ENCODE measurements at regions not wholly inside any gene's neighbourhood (a gene's known extent, or its start where the extent isn't known, plus 50 kb on each side); places are given as distances from the start of the nearest gene placed in this dataset.

DNA sequence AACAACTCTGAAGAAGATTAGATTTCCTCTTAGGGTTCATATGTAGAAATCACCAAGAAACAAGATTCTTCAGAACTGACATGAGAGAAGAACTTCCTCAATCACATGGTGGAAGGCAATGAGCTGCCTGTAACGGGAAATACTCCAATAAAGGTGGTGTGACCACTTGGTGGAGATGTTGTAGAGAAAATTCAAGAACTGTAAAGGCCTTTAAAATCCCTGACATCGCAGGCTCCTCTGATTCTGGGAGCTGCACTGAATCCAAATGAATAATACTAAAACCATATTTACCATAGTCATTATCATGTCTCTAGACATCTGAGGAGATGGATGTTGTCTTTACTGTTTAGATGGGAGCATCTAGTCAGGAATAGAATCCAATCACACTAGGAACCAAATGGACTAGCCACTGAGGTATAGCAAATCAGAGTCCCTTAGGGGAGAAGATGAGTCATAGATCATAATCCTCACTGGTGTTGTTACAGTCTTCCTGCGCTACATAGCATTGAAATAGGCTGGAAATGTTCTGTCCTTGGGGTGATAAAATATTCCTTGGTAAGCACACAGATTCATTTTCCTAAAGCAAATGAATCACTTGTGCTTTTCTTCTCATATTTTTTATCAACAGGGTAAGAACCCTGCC is 321.6 kb upstream of the TENM4 start:
- no peak for DNase-seq

DNA sequence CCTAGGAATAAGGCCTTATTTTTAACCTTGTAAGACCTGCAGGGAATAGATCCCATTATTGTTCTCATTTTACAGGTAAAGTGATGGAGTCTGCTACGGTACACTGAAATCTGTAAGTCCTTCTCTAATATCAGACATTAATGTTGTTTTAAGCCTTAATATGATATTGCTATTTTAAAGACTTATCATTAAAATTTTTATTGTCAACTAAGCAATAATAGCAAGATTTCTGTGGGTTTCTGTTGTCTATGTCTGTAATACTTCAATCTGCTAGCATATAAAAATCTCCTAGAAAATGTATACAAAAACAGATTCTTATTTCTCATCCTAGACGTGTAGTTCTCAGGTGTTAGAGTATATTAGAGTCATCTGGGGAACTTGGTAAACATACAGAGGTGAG is 317.5 kb upstream of the TENM4 start:
- no peak for DNase-seq

DNA sequence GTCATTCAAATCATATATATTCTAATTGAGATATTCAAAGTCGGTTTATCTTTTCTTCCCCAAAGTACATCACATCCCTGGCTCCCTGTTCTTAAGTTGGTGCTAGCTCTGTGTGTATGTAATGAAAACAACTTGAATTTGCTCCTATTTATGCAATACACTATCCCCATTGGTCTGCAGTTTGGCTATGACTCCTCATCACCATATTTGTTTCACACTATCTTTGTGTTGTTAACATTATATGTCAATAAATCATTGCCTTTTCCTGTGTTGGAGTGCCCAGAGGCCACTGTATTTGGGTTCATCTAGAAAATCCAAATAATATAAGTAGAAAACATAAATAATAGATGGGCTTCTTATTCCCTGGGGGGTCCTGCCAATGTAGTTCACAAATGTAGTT is 306.6 kb upstream of the TENM4 start:
- no peak for DNase-seq

DNA sequence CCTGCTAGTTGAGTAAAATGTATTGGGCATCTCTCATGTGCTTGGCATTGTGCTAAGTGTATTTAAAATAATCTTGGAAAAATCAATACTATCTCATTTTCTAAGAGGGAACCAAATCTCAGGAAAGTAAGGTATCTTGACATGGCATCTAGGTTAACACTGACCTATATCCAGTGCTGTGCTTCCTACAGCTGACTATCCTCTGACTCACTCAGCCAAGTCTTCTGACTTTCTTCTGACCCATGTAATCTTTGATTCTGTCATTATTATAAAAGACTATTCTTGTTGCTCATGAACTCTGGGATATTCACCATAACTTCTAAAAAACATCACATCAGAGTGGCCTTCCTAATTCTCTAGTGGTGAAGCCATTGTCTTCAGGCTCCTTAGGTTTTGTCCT is 304.1 kb upstream of the TENM4 start:
- DNase-seq = no peak

DNA sequence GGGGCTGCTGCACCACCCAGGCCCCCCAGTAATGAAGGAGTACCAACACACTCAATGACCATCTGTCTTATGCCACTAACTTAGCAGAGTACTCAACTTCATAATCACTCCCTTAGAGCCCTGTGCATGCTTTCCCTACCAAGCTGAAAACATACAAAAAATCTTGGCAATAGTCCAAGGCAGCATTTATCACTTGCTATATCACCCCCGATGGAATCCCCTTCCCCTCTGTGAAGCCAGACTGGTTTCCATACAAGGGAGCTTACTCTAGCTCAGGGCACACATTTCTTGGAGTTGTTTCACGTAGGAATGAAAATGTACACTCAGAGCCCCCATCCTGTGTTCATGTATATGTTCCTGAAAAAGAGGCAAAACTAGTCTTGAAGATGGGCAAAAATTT is 301.3 kb upstream of the TENM4 start:
- no peak for DNase-seq

DNA sequence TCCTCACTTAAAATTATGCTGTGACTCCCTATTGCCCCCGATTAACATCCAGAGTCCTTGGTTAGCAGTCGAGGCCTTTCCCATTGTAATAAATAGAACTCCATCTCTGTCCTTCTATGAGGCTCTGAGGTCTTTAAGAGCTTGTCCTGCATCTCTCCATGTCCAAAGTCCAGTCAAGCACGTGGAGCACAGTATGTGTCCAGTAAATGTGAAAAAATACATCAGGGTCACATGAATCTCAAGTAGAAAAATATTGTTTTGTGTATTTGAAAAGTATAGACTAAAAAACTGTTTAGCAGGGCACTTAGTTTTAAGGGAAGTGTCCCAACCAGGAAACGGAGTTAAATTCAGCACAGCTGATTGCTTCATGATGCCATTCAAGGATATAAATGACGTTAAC is 298.8 kb upstream of the TENM4 start:
- DNase-seq = no peak

DNA sequence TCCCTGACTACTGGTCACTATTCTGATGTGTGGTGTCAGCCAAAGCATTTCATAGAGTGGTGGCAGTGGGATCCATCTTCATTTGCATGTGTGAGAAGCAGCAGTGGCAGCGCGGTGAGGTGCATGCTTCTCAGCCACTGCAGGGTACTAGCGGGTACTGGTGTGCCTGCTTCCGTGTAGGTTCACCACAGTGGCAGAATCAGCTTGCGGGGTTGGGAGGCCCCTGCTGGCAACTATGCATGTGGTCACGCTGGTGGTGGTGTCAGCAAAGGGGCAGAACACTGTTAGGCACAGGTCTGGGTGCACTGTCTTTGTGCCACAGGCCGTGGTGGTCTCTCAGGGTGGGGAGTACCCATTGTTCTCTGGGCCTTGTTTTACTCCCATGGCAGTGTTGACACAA is 286.4 kb upstream of the TENM4 start:
- DNase-seq = no peak

DNA sequence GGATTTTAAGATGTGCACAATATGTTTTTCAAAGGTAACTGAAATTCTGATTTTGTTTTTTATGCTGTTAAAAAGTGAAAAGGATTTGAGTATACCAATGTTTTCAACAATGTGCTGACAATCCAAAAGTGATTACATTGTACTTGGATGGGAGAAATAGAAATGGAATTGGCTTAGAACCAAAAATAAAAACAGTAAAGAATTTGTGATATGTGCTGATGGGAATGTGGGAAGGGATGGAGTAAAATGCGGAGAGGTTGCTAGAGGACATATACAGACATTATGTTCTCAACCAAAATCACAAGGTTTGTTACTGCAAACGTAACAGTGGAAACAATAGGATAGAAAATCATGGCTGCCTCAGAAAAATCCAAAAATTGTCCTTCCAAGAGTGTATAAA is 279.3 kb upstream of the TENM4 start:
- DNase-seq = no peak

DNA sequence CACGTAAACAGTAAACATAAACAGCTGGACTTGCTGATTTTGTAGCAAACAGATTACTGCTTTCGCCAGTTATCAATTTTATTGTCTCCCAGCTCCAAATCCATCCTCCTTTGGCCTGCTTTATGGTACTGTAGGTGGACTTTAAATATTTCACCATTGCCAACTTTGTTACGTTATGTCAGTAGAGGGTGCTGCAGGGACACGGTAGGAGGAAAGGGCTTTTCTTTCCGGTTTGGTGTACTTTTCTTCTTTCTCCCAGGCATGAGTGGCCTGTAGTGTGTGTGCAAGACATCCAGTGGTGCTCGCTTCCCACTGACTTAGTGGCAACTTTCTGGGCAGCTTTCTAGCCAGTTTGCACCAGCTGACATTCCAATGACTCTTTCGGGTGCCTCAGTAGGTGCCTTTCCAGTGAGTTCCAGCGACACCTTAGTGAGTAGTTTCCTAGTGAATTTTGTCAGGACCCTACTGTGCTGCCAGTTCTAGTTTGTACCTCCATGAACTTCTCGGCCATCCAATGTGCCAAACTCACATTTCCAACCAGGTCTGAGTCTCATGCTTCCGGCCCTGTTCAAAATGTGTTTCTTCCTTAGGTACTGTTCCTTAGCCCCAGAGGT is 267.6 kb upstream of the TENM4 start:
- no peak for DNase-seq

DNA sequence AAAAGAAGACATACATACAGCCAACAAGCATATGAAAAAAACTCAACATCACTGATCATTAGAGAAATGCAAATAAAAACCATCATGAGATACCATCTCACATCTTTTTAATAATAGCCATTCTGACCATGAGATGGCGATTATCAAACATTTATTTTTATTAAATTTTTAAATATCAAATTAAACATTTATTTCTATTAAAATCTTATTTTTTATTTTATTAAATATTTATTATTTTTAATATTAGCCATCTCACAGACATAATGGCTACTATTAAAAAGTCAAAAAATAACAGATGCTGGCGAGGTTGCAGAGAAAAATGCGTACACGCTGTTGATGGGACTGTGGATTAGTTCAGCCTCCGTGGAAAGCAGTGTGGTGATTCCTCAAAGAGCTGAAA is 264.8 kb upstream of the TENM4 start:
- DNase-seq = no peak

DNA sequence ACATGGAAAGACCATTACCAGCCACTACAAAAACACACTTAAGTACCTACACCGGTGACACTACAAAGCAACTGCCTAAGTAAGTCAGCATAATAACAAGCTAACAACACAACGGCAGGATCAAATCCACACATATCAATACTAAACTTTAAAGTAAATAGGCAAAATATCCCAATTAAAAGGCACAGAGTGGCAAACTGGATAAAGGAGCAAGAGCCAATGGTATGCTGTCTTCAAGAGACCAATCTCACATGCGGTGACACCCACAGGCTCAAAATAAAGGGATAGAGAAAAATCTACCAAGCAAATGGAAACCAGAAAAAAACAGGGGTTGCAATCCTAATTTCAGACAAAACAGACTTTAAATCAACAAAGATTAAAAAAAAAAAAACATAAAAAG is 261.5 kb upstream of the TENM4 start:
- no peak for DNase-seq

DNA sequence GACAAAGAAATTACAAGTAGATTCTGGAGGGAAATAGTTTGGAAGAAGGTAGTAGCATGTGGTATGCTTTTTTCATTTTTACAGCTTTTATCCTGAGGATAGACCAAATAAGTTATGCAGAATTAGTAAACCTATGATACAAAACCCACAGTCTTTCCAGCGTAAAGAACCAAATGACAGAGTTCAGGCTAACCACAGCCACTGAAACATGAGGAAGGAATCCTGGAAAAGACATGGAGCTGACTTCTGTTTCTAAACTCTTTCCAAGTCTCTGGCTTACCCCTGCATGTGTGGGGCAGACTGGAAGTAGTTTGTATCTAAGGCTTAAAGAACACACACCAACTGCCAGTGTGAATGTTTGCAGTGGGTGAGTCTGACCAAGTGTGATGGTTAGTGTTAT is 258.4 kb upstream of the TENM4 start:
- DNase-seq = no peak

DNA sequence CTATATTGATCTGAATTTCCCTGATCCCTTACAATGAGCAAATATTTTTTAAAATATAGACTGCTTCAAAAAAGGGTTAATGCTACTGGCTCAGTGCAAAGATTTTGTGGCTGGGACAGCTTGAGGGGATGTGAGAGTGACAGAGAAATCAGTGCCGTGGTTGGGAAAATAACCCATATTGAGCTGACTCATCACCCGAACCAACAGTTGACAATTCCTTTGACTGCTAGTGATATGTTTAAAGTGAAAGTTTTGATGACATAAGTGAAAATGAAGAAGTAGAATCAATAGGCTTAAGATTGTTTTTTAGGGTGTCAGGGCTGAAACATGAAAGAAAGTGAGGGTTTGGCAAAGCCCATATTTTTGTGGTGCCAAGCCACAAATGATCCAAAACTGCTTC is 257.1 kb upstream of the TENM4 start:
- DNase-seq = no peak

DNA sequence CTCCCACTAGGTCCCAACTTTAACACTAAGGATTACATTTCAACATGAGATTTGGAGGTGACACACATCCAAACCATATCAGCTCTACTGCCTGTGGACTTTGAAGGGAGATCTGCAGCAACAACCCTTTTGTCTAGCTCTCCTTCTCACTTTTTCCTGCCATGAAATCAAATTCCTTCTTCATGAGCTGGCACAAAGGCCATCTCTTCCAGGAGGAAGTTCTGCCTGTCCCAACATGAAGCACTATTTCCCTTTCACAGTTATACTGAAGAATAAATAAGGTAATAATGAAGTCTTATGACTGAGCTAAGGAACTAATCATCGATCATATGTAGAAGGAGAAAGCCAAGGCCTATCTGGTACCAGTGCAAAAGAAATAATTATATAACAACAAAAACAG is 253.5 kb upstream of the TENM4 start:
- no peak for DNase-seq

DNA sequence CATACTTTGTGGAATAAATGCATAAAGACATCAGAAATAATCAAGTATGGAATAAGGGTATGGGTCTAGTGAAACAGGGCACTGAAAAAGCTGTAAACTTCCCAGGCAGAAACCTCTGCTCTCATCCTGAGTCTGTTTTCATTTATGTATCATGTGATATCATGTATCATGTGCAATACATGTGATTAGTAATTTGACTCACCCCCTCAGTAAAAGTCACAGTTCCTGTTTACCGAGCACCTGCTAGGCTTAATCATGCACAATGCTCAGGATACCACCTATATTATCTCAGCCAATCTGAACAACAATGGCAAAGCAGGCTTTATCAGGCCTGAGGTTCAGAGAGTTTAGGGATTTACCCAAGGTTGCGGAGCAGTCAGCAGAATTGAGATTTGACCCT is 250.6 kb upstream of the TENM4 start:
- DNase-seq = no peak

DNA sequence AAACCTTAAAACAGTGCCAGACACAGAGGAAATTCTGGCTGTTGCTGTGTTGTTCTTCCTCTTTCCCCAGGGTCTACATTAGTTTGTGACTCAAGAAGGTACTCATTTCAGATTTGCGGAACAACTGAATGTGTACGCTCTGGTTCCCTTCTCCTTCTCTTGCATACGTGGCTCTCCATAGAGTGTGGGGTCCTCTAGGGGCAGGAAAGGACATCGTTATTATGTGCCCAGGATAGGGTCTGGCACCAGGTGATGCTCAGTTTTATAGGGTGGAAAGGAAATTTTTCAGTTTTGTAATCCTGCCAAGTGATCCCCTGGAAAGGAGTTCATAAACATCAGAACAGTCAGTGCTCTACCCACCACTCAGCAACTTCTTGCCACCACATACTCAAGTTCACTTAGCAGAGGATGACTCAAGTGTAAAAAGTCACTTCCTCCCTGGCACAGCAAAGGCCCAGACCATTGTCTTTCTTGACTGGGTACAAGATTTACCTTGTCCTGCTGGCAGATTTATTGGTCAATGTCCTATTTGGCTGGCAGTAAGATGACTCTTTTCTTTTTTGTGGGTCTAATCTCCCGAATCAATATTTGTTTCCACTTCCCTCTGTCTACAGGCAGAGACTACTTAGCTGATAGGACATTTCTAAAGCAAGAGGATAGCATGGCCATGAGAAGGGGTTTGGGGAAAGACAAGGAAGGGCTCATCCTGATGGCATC is 246.0 kb upstream of the TENM4 start:
- no peak for DNase-seq

DNA sequence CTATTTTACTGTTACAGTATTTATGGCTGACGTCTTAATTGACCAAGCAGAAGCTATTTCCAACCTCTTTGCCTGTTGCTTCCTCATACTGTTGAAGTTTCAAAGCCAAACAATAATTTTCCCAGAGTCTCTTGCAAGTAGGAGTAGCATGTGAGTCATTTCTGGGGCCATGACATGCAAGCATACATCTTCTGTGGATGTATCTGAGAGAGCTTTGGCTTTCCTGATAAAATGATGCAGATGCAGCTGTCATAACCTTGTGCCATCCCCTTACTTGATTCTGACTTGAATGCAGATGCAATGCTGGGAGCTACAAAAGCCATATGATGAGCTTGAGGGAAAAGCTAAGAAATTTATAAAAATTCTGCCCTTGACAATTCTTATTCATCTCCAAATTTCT is 243.1 kb upstream of the TENM4 start:
- no peak for DNase-seq

DNA sequence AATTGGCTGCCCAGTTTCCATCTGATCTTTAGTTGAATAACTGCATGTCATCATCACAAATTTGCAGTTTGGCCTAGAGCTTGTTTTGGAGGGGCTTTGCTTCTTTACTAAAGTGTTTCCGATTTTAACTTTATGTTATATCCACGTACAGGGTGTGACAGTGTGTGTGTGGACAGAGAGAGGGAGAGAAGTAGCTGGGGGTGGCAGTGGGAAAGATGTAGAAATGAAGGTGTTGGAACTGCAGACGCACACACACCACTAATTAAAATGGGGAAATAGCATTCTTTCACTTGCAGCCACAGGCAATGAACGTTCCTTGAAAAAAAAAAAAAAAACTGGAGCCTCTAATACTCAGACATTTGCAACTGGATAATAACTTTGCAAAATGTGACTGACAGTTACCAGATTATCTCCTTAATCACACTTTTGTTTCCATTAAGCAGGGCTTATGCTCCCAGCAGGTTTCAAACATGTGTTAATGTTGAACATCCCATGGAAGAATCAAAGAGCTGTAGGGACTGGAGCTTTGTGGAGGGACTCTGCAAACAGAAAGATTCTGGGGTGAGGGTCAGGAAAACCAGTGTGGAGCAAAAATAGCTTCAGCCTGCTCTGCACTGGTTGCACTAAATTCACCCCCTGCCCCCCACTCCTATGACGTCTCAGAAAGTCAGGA is 238.1 kb upstream of the TENM4 start:
- DNase-seq = no peak

DNA sequence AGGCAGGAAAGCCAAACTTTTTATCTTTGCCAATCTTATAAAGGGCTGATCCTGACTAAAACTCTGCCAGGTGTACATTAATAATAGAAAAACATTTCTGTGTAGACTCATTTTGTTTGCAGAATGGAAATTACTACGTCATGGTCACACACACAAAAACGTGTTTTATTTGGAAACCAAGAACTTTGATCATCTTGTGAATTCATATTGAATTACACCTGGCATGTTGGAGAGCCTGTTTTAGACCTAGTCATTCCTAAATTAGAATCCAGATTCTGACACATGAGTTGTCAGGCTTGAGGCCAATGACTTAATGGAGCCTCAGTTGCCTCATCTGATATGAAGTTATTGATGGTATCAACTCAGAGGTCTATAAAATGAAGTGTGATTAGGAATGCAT is 235.6 kb upstream of the TENM4 start:
- DNase-seq = no peak

DNA sequence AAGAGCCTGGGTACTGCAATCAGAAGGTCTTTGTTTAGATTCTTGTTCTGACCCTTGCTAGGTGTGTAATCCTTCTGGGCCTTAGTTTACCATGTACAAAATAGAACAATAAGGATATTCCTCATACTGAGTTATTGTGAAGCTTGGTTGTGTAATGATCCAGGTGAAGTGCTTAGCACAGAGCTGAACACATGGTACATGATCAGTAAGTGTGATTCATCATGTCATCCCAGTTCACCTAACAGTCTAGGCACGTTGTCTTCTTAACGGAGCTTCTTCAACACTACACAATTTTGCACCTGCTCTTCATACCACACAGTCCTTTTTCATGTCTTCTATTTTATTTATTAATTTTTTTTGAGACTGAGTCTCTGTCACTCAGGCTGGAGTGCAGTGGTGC is 234.3 kb upstream of the TENM4 start:
- DNase-seq = no peak

DNA sequence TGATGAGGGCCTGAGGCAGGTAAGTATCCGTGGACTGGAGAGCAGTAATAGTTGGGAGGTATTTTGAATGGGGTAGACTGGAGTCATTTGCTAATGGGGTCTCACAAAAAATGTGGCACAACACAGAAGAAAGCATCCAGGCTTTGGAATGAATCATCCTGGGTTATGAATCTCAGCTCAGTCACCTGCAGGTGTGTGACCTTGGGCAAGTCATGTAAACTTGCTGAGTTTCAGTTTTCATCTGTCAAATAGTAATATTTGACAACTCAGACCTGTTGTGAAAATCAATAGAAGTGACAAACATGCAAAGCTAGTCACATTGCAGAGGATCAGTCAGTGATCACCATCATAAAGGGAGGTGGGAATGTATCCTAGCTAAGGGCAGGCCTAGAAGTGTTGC is 232.0 kb upstream of the TENM4 start:
- no peak for DNase-seq

DNA sequence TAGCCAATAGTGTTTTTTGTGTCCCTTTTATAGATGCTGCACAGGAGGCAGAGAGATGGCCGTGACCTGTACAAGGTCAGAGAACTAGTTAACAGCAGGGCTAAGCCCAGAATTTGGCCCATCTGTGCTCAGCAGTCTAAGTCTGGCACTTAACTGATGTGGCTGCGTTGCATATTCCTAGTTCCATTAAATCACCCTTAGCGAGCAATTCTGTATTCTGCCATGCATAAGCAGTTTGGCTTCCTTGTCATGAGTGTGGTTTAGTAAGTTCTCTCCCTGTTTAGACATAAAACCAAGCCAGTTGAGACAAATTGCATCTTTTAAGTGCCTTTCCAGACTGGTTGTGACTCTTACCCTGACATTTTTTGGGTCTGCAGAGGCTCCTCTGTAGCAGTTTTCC is 230.6 kb upstream of the TENM4 start:
- DNase-seq = no peak

DNA sequence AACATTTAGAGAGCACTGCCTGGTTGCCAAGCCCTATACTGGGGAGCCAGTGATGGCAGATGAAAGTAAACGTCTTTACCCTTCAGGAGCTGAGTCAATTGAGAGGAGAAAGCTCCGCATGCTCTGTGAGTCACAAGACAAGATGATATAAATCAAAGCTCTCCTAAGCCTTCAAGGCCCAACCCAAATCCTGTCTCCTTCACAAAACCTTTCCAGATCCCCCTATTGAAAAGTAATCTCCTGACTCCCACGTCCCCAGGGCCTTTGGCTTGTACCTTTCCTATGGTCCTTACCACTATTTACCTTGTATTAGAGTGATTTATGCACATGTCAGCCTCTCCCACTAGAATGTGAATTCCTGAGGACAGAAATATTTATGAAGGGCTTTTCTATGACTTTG is 230.1 kb upstream of the TENM4 start:
- no peak for DNase-seq

DNA sequence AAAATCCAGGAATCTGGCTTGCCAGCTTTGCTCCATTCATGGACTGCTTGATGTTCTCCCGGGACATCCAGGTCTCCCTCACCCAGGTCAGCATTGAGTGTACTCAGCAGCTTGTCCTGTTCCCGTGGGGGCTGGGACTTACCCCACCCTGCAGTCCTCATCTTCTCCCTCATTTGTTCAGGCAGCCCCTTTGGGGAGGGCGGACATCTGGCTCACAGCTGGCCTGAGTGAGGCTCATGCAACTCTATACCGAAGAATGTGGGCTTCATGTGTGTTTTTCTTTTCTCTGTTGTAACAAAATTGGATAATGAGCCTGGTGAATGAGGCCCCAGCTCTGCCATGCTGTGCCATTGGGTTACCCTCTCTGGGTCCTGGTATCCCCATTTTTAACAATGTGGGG is 227.7 kb upstream of the TENM4 start:
- DNase-seq = no peak
